ENCODE measurements at regions not wholly inside any gene's neighbourhood (a gene's known extent, or its start where the extent isn't known, plus 50 kb on each side); places are given as distances from the start of the nearest gene placed in this dataset.
"Not testable (repeated sequence)": the region's sequence is repeated elsewhere in the genome, so short reads cannot be mapped to it uniquely, and the experiment has no call there.

DNA sequence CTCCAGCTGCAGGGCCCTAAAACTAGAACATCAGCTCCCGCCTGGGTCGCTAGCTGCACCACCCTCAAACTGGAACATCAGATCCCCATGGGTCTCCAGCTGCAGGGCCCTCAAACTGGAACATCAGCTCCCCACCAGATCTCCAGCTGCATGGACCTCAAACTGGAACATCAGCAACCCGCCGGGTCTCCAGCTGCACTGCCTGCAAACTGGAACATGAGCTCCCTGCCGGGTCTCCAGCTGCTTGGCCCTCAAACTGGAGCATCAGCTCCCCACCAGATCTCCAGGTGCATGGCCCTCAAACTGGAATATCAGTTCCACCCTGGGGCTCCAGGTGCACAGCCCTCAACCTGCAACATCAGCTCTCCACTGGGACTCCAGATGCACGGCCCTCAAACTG is 82.7 kb downstream of the TFRC start:
- ATAC-seq; H3K4me3 Mint-ChIP-seq; H3K36me3 Mint-ChIP-seq (ENCODE audit: low read depth); H3K4me1 Mint-ChIP-seq; H3K27ac Mint-ChIP-seq; DNase-seq; POLR2A ChIA-PET; intact Hi-C loops (cut with DNase I, micrococcal nuclease); H3K9me3 Mint-ChIP-seq (ENCODE audit: low read depth): not testable (repeated sequence)
- CTCF ChIA-PET = interaction anchor here (0.6 to 1.2 kb wide), 3 partner anchors 85 to 1061 kb away, joined by 3 read pairs; no protein-coding TSS in a partner anchor
- peaks cover 15% of the 10 kb centered on the region for H3K27me3 Mint-ChIP-seq

DNA sequence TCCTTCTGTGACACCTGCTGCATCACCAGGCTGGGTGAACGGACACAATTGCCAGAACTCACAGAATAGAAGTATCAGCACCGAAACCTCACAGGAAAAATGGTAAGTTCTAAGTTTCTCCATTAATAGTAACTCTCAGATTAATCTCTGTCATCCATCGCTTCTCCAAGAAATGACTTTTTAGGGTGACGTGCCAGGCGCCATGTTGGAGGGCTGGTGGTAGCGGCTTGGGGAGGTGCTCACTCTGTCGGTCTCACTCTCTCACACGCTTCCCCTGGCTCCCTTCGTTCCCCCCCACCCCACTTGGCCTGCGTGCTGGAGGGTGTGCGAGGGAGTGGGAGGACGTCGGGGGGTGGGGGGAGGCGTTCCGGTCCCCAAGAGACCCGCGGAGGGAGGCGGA is 85.6 kb downstream of the TFRC start:
- H3K4me3 Mint-ChIP-seq; DNase-seq; H3K9me3 Mint-ChIP-seq (ENCODE audit: low read depth); POLR2A ChIA-PET; intact Hi-C loops (cut with DNase I, micrococcal nuclease); H3K4me1 Mint-ChIP-seq; H3K27ac Mint-ChIP-seq; H3K36me3 Mint-ChIP-seq (ENCODE audit: low read depth); CTCF ChIA-PET; ATAC-seq: not testable (repeated sequence)
- H3K27me3 Mint-ChIP-seq = peaks cover 12% of the 10 kb centered on the region

DNA sequence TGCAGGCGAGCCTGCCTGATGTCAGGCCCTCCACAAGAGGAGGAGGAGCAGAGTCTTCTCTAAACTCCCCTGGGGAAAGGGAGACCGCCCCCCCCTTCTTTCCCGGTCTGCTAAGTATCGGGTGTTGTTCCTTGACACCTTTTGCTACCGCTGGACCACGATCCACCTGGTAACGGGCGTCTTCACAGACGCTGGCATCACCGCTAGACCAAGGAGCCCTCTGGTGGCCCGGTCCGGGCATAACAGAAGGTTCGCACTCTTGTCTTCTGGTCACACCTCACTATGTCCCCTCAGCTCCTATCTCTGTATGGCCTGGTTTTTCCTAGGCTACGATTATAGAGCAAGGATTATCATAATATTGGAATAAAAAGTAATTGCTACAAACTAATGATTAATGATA is 86.0 kb upstream of the TNK2 start:
- H3K4me1 Mint-ChIP-seq; H3K9me3 Mint-ChIP-seq (ENCODE audit: low read depth); H3K36me3 Mint-ChIP-seq (ENCODE audit: low read depth); ATAC-seq; POLR2A ChIA-PET; CTCF ChIA-PET; H3K4me3 Mint-ChIP-seq; H3K27me3 Mint-ChIP-seq; intact Hi-C loops (cut with DNase I, micrococcal nuclease); H3K27ac Mint-ChIP-seq: not testable (repeated sequence)
- DNase-seq = peak; percentile 79

DNA sequence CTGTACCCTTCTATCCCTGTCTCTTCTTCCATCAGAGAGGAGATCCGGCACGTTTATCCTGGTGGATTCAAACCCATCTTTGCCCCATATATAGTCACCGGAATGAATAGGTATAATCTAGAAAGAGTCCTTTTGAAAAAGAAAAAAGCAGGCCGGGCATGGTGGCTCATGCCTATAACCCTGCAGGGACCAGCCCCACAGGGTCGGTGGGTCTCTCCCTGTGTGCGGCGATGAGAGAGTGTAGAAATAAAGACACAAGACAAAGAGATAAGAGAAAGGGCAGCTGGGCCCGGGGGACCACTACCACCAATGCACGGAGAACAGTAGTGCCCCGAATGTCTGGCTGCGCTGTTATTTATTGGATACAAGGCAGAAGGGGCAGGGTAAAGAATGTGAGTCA is 85.3 kb upstream of the TNK2 start:
- CTCF ChIA-PET; intact Hi-C loops (cut with DNase I, micrococcal nuclease); H3K27me3 Mint-ChIP-seq; H3K4me1 Mint-ChIP-seq; H3K36me3 Mint-ChIP-seq (ENCODE audit: low read depth); H3K27ac Mint-ChIP-seq; DNase-seq; H3K4me3 Mint-ChIP-seq; ATAC-seq; H3K9me3 Mint-ChIP-seq (ENCODE audit: low read depth); POLR2A ChIA-PET: not testable (repeated sequence)

DNA sequence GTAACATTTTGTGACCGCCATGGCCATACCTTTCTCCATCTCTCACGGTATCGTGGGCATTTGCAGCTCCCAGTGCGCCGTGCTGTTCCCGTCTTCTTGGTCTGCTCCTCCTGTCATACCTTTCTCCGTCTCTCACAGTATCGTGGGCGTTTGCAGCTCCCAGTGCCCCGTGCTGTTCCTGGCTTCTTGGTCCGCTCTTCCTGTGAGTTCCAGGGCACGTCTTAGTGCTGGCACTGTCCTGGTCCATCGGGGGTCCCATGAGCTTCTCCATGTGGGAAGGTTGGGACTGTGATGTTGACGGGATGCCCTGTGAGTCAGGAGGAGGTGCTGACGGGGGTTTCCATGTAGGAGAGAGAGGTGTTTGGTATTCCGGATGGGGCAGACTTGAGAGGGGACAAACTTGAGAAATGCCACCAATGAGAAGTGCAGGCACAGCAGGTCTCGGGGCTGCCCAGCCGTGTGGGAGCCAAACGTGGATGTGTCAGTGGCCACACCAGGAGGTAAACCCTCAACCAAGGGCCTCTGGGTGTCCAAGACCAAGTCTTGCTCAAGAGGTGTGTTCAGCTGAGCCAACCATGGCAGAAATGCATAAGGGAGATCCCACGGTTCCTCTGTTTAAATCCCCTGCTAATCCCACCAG is 84.7 kb upstream of the TNK2 start:
- DNase-seq; H3K36me3 Mint-ChIP-seq (ENCODE audit: low read depth); H3K4me1 Mint-ChIP-seq; H3K4me3 Mint-ChIP-seq; CTCF ChIA-PET; H3K27ac Mint-ChIP-seq; H3K9me3 Mint-ChIP-seq (ENCODE audit: low read depth); ATAC-seq; POLR2A ChIA-PET; intact Hi-C loops (cut with DNase I, micrococcal nuclease); H3K27me3 Mint-ChIP-seq: not testable (repeated sequence)

DNA sequence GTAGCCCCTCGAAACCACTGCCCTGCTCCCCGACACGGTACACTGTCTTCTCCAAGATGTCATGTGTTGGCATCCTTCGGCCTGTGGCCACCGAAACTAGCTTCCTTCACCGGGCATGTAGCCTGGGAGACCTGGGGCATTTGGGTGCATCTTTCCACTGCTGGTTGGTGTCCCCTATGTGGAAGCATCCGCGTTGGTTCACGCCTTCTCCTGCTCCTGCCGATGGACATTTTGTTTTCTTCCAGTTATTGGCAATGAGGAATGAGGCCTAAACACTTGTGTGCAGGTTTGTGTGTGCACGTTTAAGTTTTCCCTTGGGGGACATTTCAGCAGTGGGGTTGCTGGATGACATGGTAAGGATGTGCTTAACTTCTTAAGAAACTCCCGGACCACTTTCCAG is 83.6 kb upstream of the TNK2 start:
- H3K9me3 Mint-ChIP-seq (ENCODE audit: low read depth); ATAC-seq; CTCF ChIA-PET; H3K36me3 Mint-ChIP-seq (ENCODE audit: low read depth); POLR2A ChIA-PET; H3K27me3 Mint-ChIP-seq; DNase-seq; H3K27ac Mint-ChIP-seq; H3K4me1 Mint-ChIP-seq; H3K4me3 Mint-ChIP-seq; intact Hi-C loops (cut with DNase I, micrococcal nuclease): not testable (repeated sequence)

DNA sequence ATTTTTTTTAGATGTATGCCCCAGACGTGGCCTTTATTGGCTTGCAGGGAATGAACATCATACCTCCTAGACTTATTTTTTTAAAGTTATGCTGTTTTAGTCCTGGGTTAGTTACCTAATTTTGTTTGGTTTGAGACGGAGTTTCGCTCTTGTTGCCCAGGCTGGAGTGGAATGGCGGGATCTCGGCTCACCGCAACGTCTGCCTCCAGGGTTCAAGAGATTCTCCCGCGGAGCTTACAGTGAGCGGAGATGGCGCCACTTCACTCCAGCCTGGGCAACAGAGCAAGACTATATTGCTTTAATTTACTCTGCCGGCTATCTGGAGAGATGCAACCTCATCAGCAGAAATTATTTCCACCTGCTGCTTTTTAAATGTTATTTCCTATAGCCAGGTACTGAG is 82.9 kb upstream of the TNK2 start:
- DNase-seq; intact Hi-C loops (cut with DNase I, micrococcal nuclease); H3K27ac Mint-ChIP-seq: not testable (repeated sequence)

DNA sequence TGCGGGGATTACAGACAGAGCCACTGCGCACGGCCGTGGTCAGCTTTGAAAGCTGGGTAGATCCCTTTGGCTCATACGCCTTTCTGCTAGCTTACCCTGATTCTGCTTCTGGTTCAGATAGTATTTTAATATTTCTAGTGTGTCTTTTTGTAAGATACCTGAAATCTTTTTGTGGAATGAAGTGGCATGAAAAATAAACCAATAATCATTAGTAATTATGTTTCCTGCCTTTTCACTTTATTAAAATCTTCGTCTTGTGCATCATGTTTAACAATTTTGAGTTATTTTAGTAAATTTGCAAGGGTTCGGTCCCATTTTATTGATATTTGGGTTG is 82.5 kb upstream of the TNK2 start:
- intact Hi-C loops (cut with DNase I, micrococcal nuclease); ATAC-seq; H3K9me3 Mint-ChIP-seq (ENCODE audit: low read depth); CTCF ChIA-PET; DNase-seq; H3K27me3 Mint-ChIP-seq; H3K4me1 Mint-ChIP-seq; H3K36me3 Mint-ChIP-seq (ENCODE audit: low read depth); POLR2A ChIA-PET: not testable (repeated sequence)
- Mint-ChIP-seq H3K27ac (peak overlapping the region; percentile 19), H3K4me3 (peak overlapping the region; percentile 63)

More for the DNA sequence above, 82.9 kb upstream of the TNK2 start:
- H3K9me3 Mint-ChIP-seq (ENCODE audit: low read depth); H3K27me3 Mint-ChIP-seq; ATAC-seq; POLR2A ChIA-PET; H3K4me1 Mint-ChIP-seq; CTCF ChIA-PET; H3K36me3 Mint-ChIP-seq (ENCODE audit: low read depth): not testable (repeated sequence)
- H3K4me3 Mint-ChIP-seq = peak overlapping the region; percentile 63

DNA sequence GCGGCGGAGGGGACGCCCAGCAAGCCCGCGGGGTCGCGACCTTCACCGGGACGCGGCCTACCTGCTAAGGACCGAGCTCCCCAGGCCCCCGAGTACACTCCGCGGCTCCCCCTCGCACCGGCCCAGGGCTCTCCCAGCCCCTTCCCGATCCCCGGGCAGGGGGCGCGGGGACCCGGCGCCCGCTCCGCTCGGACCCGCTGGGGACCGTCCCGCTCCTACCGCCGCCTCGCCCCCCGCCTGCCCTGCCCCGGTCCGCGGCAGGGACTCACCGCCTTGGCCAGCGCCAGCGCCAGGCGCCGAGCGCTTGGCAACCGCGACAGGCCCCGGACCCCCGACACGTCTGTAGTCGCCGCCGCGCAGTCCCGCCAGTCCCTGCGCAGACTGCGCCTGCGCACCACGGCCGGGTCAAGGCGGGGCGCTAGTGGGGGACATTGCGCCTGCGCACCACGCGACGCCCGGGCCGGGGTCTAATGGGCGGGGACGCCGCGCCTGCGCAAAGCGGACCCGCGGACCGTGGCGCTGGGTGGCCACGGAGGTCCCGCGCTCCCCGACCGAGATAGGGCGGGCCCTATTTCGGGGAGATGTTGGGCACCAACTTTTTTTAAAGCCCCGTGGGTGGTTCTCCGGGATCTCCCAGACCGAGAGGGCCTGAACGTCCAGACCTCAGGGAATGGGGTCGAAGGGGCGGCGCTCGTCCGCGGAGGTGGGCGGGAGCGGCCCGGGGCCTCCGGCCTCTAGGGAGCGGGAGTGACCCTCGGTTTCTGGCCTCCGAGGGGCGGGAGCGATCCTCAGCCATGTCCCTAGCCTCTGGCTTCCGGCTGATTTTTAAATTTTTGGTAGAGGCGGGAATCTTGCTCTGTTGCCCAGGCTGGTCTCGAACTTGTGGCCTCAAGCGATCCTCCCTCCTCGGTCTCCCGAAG is 81.8 kb upstream of the TNK2 start:
- CTCF ChIA-PET; H3K9me3 Mint-ChIP-seq (ENCODE audit: low read depth); H3K27me3 Mint-ChIP-seq; POLR2A ChIA-PET; intact Hi-C loops (cut with DNase I, micrococcal nuclease); H3K36me3 Mint-ChIP-seq (ENCODE audit: low read depth); H3K4me1 Mint-ChIP-seq: not testable (repeated sequence)
- H3K27ac Mint-ChIP-seq = peak overlapping the region; percentile 19
- DNase-seq = peak; percentile 91
- H3K4me3 Mint-ChIP-seq = peak overlapping the region; percentile 63
- ATAC-seq = peak; percentile 93

DNA sequence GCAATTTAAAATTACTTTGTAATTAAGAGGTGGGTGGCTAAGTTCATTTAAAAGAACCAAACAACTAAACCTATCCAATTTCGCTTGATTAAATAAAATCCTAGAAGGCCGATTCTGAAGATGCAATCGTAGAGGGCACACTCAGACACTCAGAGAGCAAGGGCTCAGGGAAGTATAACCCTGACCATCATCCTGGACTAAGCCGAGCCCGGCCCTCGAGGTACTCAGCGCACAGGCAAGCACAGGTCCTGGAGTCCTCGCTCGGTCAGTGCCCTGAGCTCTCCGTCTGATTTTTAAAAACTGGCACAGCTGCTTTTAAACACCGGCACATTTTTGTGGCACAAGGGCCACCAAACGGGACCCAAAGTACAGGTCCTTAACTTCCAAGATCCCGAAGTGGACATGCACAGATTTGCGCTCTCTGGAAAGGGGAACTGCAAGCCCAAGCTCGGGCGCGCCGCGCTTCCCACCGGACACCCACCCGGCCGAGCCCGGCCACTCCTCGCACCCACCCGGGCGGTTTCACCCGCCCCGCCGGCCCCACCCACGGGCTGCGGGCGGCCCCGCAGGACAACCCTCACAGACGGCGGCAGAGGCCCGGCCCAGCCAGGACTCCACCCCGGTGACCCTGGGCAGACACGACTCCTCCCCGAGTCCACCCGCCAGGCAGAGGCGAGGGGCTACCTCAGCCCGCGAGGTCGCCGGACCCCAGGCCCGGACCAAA is 81.0 kb upstream of the TNK2 start:
- H3K4me3 Mint-ChIP-seq; H3K9me3 Mint-ChIP-seq (ENCODE audit: low read depth); POLR2A ChIA-PET; H3K36me3 Mint-ChIP-seq (ENCODE audit: low read depth); intact Hi-C loops (cut with DNase I, micrococcal nuclease); H3K27ac Mint-ChIP-seq; CTCF ChIA-PET; H3K27me3 Mint-ChIP-seq; H3K4me1 Mint-ChIP-seq: not testable (repeated sequence)
- peak; percentile 14 for ATAC-seq
- DNase-seq = peak; percentile 20

DNA sequence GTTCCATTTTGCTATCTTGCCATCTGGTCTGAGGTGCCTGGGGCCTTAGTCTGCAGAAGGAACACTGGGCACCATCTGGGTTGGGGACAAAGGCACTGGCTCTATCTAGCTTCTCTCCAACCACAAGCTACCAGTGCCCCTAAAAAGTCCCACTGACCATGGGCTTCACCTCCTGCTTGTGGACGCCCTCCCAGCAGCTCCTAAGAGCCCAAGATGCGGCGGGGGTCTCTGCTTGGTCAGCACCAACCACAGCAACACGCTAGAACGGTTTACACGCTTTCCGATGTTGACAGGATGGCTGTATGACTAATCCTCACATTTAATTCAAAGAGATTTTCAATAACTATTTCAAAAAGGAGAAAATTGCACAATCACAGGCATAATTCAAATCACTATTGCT is 80.4 kb upstream of the TNK2 start:
- H3K36me3 Mint-ChIP-seq (ENCODE audit: low read depth); H3K4me1 Mint-ChIP-seq; H3K4me3 Mint-ChIP-seq; H3K9me3 Mint-ChIP-seq (ENCODE audit: low read depth); DNase-seq; CTCF ChIA-PET; intact Hi-C loops (cut with DNase I, micrococcal nuclease); ATAC-seq; POLR2A ChIA-PET; H3K27ac Mint-ChIP-seq; H3K27me3 Mint-ChIP-seq: not testable (repeated sequence)

DNA sequence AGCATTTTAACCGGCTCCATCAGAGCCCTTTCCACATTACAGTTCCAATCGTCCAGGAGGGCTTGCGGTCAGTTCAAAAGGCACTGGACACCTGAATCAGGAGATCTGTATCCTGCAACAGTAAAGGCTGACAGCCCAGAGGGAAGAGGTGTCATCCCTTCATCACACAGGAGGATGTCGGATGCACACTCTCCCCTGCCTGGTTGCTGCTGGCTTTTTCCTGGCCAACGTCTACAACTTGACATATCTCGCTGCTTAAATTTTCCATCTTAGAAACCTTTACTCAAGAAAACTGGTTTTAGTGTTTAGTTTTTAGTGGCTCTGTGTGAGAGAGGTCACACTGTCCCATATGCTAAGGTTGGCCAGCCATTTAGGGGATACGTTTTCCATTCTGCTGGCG is 78.7 kb upstream of the TNK2 start:
- H3K27ac Mint-ChIP-seq; H3K4me3 Mint-ChIP-seq; H3K9me3 Mint-ChIP-seq (ENCODE audit: low read depth); intact Hi-C loops (cut with DNase I, micrococcal nuclease); POLR2A ChIA-PET; ATAC-seq; DNase-seq; H3K27me3 Mint-ChIP-seq; H3K36me3 Mint-ChIP-seq (ENCODE audit: low read depth); H3K4me1 Mint-ChIP-seq; CTCF ChIA-PET: not testable (repeated sequence)

Measured in activated CD4-positive, alpha-beta T cell treated with anti-CD3 and anti-CD28 coated beads for 36 hours (primary cell).